ENCODE measurements at regions not wholly inside any gene's neighbourhood (a gene's known extent, or its start where the extent isn't known, plus 50 kb on each side); places are given as distances from the start of the nearest gene placed in this dataset.
"Not testable (repeated sequence)": the region's sequence is repeated elsewhere in the genome, so short reads cannot be mapped to it uniquely, and the experiment has no call there.

DNA sequence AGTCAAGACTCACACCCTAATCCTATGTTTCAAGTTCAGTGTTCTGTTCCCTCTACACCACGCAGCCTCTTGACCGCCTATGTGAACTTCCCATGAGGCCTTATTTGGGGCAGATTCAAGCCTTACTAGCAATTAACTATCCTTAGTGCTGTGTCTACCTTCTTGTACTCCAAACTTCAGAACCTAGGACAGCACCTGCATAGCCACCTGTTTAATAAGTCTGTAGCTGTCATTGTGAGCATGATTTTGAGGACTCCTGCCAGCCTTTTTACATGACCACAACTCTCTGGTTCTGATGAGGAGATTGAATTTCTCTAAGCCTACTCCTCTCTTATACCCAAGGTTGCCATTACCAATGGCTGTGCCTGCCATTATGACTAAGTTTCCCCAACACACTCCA, 50.8 kb upstream of the PCSK1 start:
- peak; percentile 23 for DNase-seq

DNA sequence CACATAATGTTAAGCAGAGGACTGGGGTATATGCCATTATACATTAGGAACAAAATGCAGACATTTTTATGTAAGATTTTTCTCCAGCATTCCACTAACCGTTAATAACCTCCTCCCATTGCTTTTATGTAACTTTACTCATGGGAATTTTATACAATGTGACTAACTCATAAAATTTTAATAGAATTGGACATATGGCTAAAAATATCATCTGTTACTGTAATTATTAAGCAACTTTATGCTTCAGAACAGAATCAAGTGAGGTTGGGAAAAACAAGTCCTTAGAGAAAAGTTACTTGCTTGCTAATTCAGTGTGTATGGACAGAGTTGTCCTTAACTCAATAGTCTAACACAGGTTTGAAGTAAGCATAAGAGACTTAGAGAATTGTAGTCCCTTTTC, 54.8 kb upstream of the PCSK1 start:
- no peak for DNase-seq

DNA sequence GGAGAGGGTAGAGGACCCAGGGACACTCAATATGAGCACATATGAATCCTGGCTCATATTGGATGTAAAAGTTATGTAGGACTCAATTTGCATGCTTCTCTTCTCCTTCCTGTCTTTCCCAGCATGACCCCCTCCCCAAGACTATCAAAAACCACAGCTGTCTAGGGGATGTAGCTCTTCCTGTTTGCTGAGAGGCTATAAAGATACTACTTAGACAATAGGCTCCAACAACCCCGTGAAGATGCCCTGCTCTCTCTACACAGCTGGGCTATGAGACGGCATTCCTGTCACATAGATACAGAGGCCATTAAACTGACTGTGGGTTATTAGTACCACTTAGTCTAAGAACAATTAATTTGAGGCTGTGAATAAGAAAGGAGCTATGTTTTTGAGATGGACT, 56.5 kb upstream of the PCSK1 start:
- no peak for DNase-seq

DNA sequence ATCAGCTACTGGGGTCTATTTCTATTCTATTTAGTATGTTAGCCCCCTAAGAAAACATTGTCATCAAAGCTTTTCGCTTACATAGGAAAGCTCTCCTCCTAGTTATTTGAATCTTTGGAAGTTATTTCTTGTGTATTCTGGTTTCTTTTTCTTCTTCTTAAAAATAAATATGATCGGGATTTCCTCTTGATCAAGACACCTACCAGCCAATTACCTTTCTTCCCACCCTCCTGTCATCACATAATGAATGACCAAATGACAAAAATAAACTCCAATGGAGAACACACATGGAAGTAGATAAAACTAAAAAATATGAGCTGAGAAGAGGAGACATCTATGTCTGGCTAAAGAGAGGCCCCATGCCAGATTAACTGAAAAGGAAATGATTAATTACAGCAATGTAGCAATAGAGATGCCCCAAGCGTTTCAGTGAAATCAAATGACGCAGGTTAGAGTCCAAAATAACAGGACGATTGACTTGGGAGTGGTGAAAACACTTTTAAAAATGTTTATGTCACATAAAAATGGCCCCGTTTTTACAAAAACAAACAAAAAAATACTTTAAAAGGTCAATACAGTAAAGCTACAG, 59.5 kb upstream of the PCSK1 start:
- DNase-seq, result peak; percentile 53

DNA sequence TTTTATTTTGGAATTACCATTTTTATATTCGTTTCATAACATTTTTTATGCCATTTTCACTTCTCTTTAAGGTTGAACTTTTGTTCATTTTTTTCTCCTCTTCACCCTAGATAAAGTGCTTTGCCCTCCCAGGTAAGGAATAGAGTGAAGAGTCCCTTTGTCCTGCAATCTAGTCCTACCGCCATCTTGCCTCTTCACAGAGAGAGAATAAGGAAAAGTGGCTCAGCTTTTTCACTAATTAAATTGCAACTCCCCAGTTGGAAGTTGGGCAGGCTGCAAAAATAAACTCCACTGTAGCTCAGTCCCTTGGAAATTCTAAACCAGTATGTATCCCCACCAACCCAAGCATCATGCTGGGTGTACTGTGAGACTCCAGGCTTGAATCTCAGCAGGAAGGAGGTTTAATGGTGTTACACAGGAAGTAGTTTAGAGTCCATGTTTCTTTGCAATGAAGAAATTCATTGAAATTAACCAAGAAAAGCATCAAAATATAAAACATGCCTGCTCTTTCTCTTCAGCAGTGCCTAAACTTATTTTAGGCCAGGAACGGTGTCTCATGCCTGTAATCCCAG, 60.3 kb upstream of the PCSK1 start:
- no peak for DNase-seq

DNA sequence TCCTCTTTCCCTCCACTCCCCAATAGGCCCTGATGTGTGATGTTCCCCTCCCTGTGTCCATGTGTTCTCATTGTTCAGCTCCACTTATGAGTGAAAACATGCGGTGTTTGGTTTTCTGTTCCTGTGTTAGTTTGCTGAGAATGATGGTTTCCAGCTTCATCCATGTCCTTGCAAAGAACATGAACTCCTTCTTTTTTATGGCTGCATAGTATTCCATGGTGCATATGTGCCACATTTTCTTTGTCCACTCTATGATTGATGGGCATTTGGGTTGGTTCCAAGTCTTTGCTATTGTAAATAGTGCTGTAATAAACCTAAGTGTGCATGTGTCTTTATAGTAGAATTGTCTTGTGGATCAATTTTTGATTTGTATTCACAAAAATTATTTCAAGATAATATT, 62.4 kb upstream of the PCSK1 start:
- DNase-seq, result not testable (repeated sequence)

DNA sequence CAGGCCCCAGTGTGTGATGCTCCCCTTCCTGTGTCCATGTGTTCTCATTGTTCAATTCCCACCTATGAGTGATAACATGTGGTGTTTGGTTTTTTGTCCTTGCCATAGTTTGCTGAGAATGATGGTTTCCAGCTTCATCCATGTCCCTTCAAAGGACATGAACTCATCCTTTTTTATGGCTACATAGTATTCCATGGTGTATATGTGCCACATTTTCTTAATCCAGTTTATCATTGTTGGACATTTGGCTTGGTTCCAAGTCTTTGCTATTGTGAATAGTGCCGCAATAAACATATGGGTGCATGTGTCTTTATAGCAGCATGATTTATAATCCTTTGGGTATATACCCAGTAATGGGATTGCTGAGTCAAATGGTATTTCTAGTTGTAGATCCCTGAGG, 64.0 kb upstream of the PCSK1 start:
- not testable (repeated sequence) for DNase-seq

DNA sequence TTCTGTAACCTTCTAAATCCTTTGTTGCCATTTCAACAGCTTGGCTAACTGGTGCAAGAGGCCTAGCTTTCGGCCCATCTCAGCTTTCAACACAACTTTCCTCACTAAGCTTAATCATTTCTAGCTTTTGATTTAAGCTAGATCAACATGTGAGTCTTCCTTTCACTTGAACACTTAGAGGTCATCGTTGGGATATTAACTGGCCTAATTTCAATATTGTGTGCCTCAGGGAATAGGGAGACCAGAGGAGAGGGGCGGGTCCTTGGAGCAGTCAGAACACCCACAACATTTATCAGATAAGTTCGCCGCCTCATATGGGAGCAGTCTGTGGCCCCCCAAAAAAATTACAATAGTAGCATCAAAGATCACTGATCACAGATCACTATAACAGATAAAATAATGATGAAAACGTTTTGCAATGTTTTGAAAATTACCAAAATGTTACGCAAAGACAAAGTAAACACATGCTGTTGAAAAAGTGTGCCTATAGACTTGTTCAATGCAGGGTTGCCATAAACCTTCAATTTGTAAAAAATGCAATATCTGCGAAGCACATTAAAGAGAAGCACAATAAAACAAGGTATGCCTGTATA, 66.8 kb upstream of the PCSK1 start:
- DNase-seq, result no peak

DNA sequence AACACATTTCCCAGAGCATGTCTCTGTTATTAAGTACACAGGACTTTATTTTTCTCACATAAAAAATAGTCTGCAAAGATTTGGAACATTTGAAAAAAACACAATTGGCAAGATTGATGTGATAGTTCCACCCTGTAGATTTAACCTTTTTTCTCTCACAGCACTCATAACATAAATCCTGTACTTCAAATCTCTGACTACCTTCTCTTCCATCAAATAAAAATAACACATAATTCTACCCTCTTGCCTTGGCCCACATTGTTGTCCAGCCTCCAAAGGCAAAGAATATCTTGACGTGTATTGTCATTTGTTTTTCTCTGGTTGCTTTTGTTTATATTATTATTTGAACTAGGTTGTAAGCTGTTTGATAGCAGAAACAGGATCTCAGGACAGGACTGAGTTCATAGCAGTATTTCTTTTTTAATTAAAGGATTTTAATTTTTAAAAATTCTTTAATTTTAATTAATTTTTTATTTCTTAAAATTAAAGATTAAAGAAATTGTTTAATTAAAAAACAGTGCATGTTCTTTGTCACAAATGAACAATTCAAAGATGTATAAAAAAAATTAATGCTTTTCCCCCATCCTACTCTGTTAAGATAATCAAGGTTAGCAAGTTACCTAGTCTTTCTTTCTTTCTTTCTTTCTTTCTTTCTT, 69.1 kb upstream of the PCSK1 start:
- no peak for DNase-seq

DNA sequence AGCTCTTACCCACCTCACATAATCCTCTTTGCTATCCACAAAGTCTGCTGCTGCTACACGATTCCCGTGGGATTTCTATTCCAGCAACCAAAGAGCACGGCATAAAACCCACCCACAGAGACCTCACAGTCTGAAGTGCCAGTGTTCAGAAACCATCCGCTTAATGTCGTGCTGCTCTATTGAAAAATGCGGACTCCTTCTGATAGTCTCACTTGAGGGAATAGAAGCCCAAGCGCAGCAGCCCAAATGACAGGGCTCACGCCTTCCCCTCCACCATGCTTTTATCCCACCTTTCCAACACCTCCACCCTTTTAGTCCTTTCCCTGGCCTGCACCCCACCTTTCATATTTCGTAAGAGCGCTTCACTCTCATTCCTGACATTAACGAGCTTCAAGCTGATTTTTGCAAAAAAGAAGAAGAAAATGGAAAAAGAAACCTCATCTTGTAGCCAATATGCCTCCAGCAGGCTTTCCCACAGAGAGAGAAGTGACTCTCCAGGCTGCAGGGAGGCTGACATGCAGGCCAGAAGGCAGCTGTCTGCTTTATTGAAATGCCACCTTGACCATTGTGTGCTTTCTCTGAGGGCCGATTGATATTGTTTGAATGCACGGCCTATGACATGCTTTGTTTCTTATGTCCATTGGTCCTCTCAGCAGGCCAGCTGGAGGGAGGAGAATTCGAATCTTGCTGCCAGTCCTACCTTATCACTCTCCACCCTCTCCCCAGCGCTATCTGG, 70.6 kb upstream of the PCSK1 start:
- no peak for DNase-seq

DNA sequence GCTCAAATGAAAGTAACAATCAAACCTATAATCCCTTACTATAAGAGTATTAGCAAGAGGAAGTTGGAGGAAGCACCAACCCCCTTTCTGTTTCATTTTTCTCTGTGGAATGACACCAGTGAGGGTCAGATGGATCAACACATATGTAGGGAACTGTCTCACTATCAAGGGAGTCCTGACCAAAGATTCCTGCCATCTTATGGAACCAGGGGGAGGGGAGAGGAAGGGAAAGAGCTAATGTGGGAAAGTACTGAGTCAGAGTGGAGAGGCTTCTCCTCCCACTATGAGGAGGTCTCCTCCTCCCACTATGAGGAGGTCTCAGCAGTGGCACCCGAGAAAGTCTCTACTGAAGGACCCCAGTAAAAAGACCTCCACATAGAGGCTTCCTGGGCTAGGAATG, 73.3 kb upstream of the PCSK1 start:
- DNase-seq, result no peak

DNA sequence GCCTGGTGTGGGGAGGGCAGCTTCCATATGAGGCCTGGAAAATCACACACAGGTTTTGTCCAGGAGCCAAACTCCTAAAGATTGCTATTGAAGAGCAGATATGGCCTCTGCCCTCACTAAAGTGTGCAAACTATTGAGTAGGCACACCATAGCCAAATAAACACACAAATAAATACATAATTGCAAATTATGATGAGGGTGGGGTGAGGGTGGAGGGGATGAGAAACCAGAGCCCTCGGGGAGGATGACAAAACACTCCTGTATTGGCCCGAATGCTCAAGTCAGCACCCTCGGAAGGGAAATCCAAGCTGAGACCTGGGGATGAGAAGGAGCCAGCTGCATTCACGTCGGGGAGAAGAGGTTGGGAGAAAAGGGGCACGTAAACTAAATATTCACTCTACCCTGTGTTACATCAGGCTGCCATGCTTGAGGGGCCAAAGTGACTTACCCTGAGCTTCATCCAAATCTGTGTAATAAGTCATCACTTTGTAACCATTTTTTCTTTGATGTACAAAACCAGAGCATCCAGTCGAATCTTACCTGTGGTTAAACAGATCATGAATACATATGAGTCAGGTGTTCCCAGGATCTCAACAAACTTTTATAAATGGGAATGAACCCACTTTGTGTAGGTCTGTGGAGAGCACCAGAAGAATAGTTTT, 73.9 kb upstream of the PCSK1 start:
- no peak for DNase-seq

DNA sequence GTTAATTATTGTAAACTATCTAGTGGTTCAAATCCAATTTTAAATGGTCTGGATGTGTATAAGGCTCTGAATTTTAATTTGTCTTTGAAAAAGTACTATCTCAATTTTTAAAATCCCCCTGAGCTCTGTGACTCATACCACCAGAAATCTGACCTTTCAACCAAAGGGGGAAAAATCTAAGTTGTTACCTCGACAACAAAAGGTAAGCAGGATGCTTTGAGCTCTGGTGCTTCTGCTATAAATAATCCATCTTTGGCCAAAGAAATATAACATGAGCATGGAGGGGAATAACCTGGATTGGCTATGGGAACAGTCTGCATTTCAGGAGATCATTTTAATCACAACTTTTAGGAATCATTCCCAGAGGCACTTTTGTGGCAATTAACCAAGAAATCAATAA, 76.3 kb upstream of the PCSK1 start:
- DNase-seq, result peak; percentile 61

DNA sequence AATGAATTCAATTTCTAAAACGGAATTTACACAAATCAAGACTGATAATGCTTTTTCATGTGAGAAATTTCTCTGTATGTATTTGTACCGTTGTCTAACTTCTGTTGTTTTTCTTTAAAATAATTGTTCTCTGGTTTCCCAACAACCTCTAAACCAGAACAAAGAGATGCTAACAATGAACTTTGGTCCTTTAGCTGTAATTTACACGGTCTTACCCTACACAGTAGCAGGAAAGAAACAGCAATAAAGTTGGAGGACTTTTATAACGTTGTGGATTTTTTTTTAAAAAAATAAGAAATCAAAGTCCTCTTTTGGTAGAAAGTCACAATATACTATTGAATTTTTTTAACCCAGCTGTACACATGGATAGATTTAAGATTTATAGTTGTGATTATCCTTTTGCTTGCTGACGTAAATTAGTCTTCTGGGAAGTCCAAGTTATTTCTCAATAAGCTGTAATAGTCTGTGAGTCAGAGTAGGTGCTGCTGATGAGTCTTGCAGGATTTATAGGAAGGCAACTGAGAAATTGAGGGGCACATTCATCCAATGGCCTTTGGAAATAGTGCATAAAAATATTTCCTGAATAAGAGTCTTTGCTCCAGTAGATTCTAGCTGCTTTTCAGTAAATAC, 76.8 kb upstream of the PCSK1 start:
- peak; percentile 83 for DNase-seq

DNA sequence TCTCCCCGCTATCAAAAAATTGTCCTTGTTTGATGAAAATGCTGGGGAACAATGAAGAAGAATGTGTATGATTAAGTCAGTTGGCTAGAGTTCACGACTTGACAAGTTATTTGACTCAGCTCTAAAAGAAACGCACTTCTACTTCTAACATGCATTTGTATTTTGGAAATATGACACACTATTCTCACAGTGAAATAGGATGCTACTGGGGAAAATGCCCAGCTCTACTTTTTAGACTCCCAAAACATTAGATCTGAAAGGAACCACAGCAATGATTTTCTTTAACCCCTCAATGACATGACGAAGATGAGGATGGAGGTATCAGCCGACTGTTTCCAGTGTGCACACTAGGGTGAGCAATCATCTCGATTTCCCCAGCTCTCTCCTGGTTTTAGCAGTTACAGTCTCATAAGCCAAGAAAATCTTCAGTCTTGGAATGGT, 83.6 kb upstream of the PCSK1 start:
- peak; percentile 2 for DNase-seq

DNA sequence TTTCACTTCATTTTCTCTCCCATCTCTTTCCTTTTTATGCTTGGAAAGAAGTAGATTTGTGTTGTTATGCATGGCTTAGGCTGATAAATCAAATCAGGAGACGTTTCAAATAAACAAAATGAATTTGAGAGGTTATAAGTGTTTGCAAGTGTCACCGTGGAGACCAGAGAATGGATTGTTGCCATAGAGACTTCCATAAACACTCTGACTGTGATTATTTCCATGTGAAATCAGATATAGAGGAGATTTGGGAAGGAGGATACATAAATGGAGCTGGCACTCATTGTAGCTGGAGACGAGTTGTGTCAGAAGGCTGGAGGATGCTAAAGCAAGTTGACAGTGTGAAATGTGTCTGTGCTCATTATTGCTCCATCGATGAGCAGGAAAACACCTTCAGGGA, 84.2 kb upstream of the PCSK1 start:
- no peak for DNase-seq

DNA sequence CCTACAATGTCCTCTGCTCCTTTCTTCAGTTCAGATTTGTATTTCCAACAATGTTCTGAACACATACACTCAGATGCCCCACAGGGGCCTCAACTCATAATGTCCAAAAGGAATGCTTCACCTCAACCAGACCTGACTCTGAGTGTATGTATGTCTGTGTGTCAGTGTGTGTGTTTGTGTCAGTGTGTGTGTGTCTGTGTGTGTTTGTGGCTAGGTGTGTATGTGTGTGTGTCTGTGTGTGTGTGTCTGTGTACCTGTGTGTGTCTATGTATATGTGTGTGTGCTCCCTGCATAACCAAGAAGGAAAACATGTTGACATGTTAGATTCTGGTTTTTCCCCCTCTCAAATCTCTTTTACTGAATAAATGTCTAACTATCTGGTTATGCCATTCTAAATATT, 87.3 kb upstream of the PCSK1 start:
- no peak for DNase-seq

DNA sequence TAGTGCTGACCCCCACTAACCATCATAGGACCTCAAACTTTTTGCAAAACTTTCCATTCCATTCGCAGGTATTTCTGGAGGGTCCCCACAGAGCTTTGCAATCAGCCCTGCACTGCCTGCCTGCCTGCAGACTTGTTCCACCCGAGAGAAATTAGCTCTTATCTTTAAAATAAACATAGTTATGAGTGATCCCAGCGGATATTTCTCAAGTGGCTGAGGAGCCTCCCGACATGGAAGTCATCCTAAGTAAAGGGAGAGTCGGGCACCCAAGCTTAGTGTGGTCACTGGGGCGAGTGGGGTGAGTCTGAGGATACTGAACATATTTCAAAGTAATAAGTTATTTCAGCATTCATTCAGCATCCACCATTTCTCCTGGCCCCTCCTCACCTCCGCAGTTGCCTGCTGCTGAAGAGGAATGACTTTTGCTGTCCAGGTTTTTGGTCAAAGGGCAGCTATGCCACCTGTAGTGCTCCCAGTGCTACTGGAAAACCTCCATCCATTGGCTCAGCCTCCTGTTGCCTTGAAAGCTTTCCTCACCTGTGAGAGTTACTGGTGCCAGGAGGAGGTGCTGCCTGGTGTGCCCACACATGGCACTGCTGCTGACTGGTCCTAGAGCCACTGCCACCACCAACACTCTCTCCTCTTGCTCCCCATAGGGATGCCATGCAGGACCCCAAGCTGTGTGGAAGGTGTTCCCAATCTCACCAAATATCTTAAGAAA, 89.7 kb upstream of the PCSK1 start:
- DNase-seq, result no peak

DNA sequence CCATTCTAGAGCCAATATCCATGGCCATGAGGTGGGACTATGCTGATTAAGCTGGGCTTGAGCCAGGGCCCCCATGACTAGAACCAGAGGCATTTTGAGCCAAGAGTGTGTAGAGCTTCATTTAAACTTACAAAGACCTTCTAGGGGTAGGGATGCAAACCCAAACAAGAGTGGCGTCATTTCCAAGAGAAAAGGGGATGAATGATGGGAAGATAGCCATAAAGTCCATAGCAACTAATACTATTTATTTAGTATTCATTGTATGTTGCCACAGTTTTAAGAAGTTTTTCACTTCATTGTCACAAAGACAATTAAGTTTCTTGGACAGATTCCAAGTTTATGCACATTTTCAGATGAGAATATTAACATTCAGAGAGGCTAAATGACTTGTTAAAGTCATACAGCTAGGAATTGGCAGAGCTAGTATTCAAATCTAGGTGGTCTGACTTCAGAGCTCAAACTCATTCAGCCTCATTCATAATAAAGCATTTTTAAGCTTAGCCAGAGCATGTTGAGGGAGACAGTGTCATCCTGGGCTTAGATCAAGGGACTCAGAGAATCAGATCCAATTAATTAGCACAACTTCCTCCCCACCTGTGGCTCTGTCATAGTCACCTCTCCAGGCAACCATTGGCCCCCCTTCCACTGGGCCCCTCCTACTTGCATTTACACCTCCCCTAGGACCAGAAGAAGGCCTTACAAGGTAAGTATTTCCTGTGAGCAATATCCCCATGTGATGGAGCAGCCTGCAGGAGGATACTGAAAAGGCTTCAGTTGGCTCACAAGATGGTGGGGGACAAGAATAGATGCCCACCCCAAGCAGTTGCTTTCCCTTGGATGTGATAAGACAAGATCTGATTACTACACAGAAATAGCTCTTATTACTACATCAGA, 95.0 kb upstream of the PCSK1 start:
- DNase-seq, result no peak

DNA sequence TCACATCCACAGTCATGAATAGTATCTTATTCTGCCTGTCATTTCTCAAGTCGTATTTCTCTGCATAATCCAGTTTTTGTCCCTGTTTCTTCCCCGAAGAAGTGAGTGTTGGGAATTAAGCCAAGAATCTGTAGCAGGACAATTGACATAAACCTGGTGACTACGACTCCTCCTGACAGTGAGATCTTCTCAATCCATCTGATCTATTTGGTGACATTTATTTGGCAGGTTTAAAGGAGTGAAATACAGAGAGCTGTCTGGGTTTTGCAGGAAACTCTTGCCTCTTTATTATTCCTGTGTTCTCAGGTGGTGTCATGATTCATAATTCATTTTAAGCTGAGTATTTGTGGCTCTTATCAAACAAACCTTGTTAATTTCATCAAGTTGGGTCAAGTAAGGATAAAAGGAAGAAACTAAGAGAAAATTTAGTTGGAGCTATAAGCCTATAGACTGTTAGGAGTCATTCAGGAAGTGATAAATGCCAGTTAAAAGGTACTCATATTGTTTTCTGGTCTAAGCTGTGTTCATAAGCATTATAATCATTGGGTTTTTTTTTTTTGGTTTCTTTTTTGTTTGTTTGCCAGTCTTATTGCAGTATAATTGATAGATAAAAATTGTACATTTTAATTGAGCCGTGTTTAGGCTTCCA, 95.9 kb upstream of the PCSK1 start:
- no peak for DNase-seq

Data from NCI-H226 (cell line).